GM12892 (cell line): ENCODE measurements at regions not wholly inside any gene's neighbourhood (a gene's known extent, or its start where the extent isn't known, plus 50 kb on each side); places are given as distances from the start of the nearest gene placed in this dataset.

Source experiments
- POLR2A ChIP-seq: IDR thresholded peaks from 2 replicates; pipeline ENCODE4 v1.6.1; 2011; ENCODE audit warnings: low read depth, low read length, control low read depth
- TAF1 ChIP-seq: IDR thresholded peaks from 2 replicates; pipeline ENCODE4 v1.6.1; 2011; ENCODE audit warnings: low read depth, mild to moderate bottlenecking, control low read depth, low read length, borderline replicate concordance

DNA sequence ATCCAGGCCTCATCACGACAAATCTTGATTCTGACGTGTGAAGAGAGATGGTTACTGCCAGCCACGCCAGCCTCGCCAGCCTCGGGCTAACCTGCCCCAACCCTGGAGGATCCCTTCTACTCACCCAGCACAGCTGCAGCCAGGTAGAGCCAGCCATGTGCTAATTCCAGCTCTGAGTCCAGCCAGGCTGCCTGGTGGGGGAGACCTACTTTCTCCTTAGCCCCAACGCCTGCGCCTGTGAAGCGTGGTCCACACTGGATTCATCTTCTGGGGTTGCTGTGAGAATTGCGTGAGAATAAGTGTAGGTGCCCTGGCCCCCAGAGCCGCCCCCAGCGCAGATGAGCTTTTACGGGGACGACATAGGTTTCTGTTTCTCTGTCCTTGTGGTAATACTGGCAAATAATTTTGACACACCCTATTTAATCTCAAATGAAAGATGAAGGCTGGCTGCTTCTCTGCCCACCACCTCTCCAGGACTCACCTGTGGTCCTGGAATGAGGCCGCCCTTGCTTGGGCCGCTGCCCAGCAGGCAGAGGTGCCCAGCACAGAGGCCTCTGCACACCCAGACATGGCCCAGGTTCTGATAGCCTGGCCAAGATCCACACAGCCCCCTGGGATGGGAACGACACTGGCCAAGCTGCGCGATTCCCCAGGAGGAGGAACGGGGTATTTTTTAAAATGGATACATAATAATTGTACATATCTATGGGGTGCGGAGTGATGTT, 528.4 kb downstream of the TBC1D22A start:
- TF ChIP-seq POLR2A: no peak
- no peak for TF ChIP-seq TAF1
